ENCODE measurements at regions not wholly inside any gene's neighbourhood (a gene's known extent, or its start where the extent isn't known, plus 50 kb on each side); places are given as distances from the start of the nearest gene placed in this dataset.

DNA sequence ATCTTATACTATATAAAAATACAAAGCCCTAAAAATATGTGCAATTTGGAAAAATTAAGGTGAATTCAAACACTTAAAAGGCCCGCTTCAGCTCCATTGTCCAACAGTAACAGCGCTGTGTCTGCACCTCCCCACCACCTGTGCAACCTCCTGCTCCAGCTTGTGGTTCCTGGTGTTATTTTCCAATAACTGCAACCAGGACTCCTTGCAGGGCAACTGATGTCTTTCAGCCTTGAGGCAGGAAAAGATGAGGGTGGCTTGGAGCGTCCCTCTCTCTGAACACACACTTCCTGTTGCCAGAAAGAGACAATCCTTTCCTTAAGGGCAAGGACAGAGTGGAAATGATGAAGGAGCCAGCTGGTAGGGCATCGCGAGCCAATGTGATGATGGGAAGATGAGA is 336.0 kb downstream of the GLRX3 start:
- Histone ChIP-seq H3K4me3 (replicated peaks; ENCODE audit: insufficient read depth, low read length) (no peak overlapping the region), H3K27ac (replicated peaks) (no peak overlapping the region), H3K27me3 (ENCODE audit: insufficient read depth, poor library complexity, severe bottlenecking) (no peaks in the 10 kb centered on the region)
- TF ChIP-seq POLR2AphosphoS5 (IDR thresholded peaks at IDR 0.05; ENCODE audit: low read depth) (no peak), REST (IDR thresholded peaks at IDR 0.05; ENCODE audit: insufficient replicate concordance, low read depth) (no peak), SPI1 (IDR thresholded peaks at IDR 0.05; ENCODE audit: borderline replicate concordance, low read depth) (no peak), CTCF (IDR thresholded peaks at IDR 0.05; ENCODE audit: insufficient read depth, low read length) (no peak), GABPA (IDR thresholded peaks at IDR 0.05; ENCODE audit: low read depth) (no peak)
- no peak for DNase-seq (ENCODE audit: low read depth in 1 of 2, low spot score in 1 of 2)

GRCh38 chr10:130474591-130474990 is 338.4 kb downstream of the GLRX3 start:
- no peak for DNase-seq (ENCODE audit: low read depth in 1 of 2, low spot score in 1 of 2)
- Histone ChIP-seq H3K4me3 (replicated peaks; ENCODE audit: insufficient read depth, low read length) (no peak overlapping the region), H3K27ac (replicated peaks) (no peak overlapping the region), H3K27me3 (ENCODE audit: insufficient read depth, poor library complexity, severe bottlenecking) (no peaks in the 10 kb centered on the region)
- TF ChIP-seq REST (IDR thresholded peaks at IDR 0.05; ENCODE audit: insufficient replicate concordance, low read depth) (no peak), GABPA (IDR thresholded peaks at IDR 0.05; ENCODE audit: low read depth) (no peak), SPI1 (IDR thresholded peaks at IDR 0.05; ENCODE audit: borderline replicate concordance, low read depth) (no peak), CTCF (IDR thresholded peaks at IDR 0.05; ENCODE audit: insufficient read depth, low read length) (no peak), POLR2AphosphoS5 (IDR thresholded peaks at IDR 0.05; ENCODE audit: low read depth) (no peak)

DNA sequence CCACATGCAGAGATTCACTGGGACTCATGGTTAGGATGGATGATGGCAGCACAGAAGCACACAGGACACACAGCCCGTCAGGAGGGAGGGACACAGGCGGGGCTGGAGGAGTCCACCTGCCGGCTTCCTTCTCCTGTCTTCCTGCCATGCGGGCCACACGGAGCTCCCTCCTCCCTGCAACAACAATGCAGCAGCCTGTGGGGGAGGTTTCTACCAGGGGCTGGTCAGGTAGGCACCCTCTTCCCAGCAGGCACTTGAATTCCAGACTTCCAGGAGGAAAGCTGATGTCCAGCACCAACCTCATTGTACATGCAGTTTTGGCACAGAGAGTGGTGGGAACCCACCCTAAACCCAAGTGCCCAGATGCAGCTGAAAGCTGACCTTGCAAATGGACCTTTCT is 341.2 kb downstream of the GLRX3 start:
- no peak for DNase-seq (ENCODE audit: low read depth in 1 of 2, low spot score in 1 of 2)
- no peaks in the 10 kb centered on the region for H3K27me3 ChIP-seq (ENCODE audit: insufficient read depth, poor library complexity, severe bottlenecking)
- H3K4me3 ChIP-seq (replicated peaks; ENCODE audit: insufficient read depth, low read length), result no peak overlapping the region
- no peak for TF ChIP-seq SPI1 (IDR thresholded peaks at IDR 0.05; ENCODE audit: borderline replicate concordance, low read depth)
- no peak for TF ChIP-seq REST (IDR thresholded peaks at IDR 0.05; ENCODE audit: insufficient replicate concordance, low read depth)
- TF ChIP-seq GABPA (IDR thresholded peaks at IDR 0.05; ENCODE audit: low read depth), result no peak
- no peak for TF ChIP-seq CTCF (IDR thresholded peaks at IDR 0.05; ENCODE audit: insufficient read depth, low read length)
- no peak for TF ChIP-seq POLR2AphosphoS5 (IDR thresholded peaks at IDR 0.05; ENCODE audit: low read depth)
- H3K27ac ChIP-seq (replicated peaks), result no peak overlapping the region
